ENCODE measurements at regions not wholly inside any gene's neighbourhood (a gene's known extent, or its start where the extent isn't known, plus 50 kb on each side); places are given as distances from the start of the nearest gene placed in this dataset.

- TF ChIP-seq, protein P1, sequence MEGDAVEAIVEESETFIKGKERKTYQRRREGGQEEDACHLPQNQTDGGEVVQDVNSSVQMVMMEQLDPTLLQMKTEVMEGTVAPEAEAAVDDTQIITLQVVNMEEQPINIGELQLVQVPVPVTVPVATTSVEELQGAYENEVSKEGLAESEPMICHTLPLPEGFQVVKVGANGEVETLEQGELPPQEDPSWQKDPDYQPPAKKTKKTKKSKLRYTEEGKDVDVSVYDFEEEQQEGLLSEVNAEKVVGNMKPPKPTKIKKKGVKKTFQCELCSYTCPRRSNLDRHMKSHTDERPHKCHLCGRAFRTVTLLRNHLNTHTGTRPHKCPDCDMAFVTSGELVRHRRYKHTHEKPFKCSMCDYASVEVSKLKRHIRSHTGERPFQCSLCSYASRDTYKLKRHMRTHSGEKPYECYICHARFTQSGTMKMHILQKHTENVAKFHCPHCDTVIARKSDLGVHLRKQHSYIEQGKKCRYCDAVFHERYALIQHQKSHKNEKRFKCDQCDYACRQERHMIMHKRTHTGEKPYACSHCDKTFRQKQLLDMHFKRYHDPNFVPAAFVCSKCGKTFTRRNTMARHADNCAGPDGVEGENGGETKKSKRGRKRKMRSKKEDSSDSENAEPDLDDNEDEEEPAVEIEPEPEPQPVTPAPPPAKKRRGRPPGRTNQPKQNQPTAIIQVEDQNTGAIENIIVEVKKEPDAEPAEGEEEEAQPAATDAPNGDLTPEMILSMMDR (IDR thresholded peaks at IDR 0.05 in 4 of 5, conservative IDR thresholded peaks at IDR 0.05 in 1 of 5), result no peak
- TF ChIP-seq POLR2A (IDR thresholded peaks at IDR 0.05), result no peak
Measured at GRCh38 chr7:67990003-67990402, 993.4 kb downstream of the TYW1 start.

All from gastrocnemius medialis (tissue), 4 donors.